Esophagus squamous epithelium (tissue), 4 donors: ENCODE measurements at regions not wholly inside any gene's neighbourhood (a gene's known extent, or its start where the extent isn't known, plus 50 kb on each side); places are given as distances from the start of the nearest gene placed in this dataset.

Experiments
- CTCF ChIP-seq, 6 experiments: fragments of 450-650 bp in 4 of 6; fragments of 200-600 bp in 2 of 6; sonication (generic) in 2 of 6; IDR thresholded peaks; one replicate each; pipeline ENCODE4 v1.5.1; 2016 to 2019; ENCODE audit warnings: antibody characterized with exemption in 6 of 6, mild to moderate bottlenecking in 4 of 6, moderate library complexity in 4 of 6
- POLR2A ChIP-seq, 4 donors: fragments of 450-650 bp; IDR thresholded peaks; one replicate each; pipeline ENCODE4 v1.6.1; 2017; ENCODE audit warnings: antibody characterized with exemption in 4 of 4, mild to moderate bottlenecking in 4 of 4, moderate library complexity in 3 of 4

- TF ChIP-seq CTCF (IDR thresholded peaks at IDR 0.05) (no peak), POLR2A (IDR thresholded peaks at IDR 0.05) (no peak)
These were observed 380.7 kb downstream of the IRX2 start for GRCh38 chr5:2370626-2371418.
